ENCODE measurements at regions not wholly inside any gene's neighbourhood (a gene's known extent, or its start where the extent isn't known, plus 50 kb on each side); places are given as distances from the start of the nearest gene placed in this dataset.

GRCh38 chr11:107157809-107158187 is 139.5 kb upstream of the GUCY1A2 start:
- no peak for TF ChIP-seq ZNF248 (tag by site-specific recombination; IDR thresholded peaks at IDR 0.05)
- no peak for TF ChIP-seq HIC1 (tag by site-specific recombination; IDR thresholded peaks at IDR 0.05)
- no peak for TF ChIP-seq ZNF24 (tag by site-specific recombination; IDR thresholded peaks at IDR 0.05)
- no peak for TF ChIP-seq CTCF (tag by site-specific recombination; IDR thresholded peaks at IDR 0.05)
- TF ChIP-seq REST (tag by site-specific recombination; IDR thresholded peaks at IDR 0.05) = no peak
- TF ChIP-seq ZBTB44 (tag by site-specific recombination; IDR thresholded peaks at IDR 0.05) = no peak
- no peak for TF ChIP-seq ZNF133 (tag by site-specific recombination; IDR thresholded peaks at IDR 0.05)
- TF ChIP-seq YY1 (tag by site-specific recombination; IDR thresholded peaks at IDR 0.05) = no peak

Measured in HEK293 (cell line).